Loucy (cell line): ENCODE measurements at regions not wholly inside any gene's neighbourhood (a gene's known extent, or its start where the extent isn't known, plus 50 kb on each side); places are given as distances from the start of the nearest gene placed in this dataset.

Experiments used
- H2AFZ ChIP-seq: fragments of 200-600 bp; sonication (generic); 2 replicates; pipeline ENCODE4 v1.6.0; 2016; ENCODE audit warnings: antibody characterized with exemption, mild to moderate bottlenecking, low read length, moderate library complexity
- H3F3A ChIP-seq: fragments of 200-600 bp; 2 replicates; pipeline ENCODE4 v1.6.0; 2016; ENCODE audit warnings: antibody characterized with exemption, low read depth, mild to moderate bottlenecking
- H3K27me3 ChIP-seq: fragments of 200-600 bp; sonication (generic); 2 replicates; pipeline ENCODE4 v1.6.1; 2014; ENCODE audit warnings: low read length, mild to moderate bottlenecking; ENCODE audit not compliant: insufficient read depth, poor library complexity, severe bottlenecking
- H3K36me3 ChIP-seq: fragments of 200-600 bp; sonication (generic); 2 replicates; pipeline ENCODE4 v1.6.1; 2016; ENCODE audit warnings: low read length; ENCODE audit not compliant: insufficient read depth
- H3K4me1 ChIP-seq: fragments of 200-600 bp; sonication (generic); 2 replicates; pipeline ENCODE4 v1.5.1; 2014; ENCODE audit warnings: low read length, mild to moderate bottlenecking; ENCODE audit not compliant: insufficient read depth, poor library complexity, severe bottlenecking
- H3K4me2 ChIP-seq: fragments of 200-600 bp; sonication (generic); 2 replicates; pipeline ENCODE4 v1.6.0; 2014; ENCODE audit warnings: antibody characterized with exemption, low read length, low read depth, mild to moderate bottlenecking; ENCODE audit not compliant: poor library complexity, severe bottlenecking
- H3K4me3 ChIP-seq: fragments of 200-600 bp; sonication (generic); 2 replicates; pipeline ENCODE4 v1.5.1; 2014; ENCODE audit warnings: low read length, mild to moderate bottlenecking, mixed read lengths; ENCODE audit not compliant: poor library complexity, severe bottlenecking
- H3K79me2 ChIP-seq: fragments of 200-600 bp; sonication (generic); 2 replicates; pipeline ENCODE4 v1.6.1; 2014; ENCODE audit warnings: low read length; ENCODE audit not compliant: insufficient read depth
- H3K9ac ChIP-seq: fragments of 200-600 bp; sonication (generic); 2 replicates; pipeline ENCODE4 v1.6.0; 2014; ENCODE audit warnings: mild to moderate bottlenecking, low read depth, low read length, moderate library complexity; ENCODE audit not compliant: poor library complexity, severe bottlenecking
- H3K9me2 ChIP-seq: fragments of 200-600 bp; sonication (generic); replicated peaks from 2 replicates; pipeline ENCODE4 v1.6.1; 2016; ENCODE audit warnings: low read depth, low read length, mixed read lengths
- H3K9me3 ChIP-seq: fragments of 200-600 bp; sonication (generic); 2 replicates; pipeline ENCODE4 v1.6.1; 2014; ENCODE audit warnings: mild to moderate bottlenecking, antibody characterized with exemption, low read length, low read depth; ENCODE audit not compliant: insufficient read depth
- H4K20me1 ChIP-seq: fragments of 200-600 bp; sonication (generic); 2 replicates; pipeline ENCODE4 v1.6.0; 2014; ENCODE audit warnings: antibody characterized with exemption, low read length, mild to moderate bottlenecking; ENCODE audit not compliant: insufficient read depth, poor library complexity, severe bottlenecking
- EZH2phosphoT487 ChIP-seq: fragments of 200-600 bp; IDR thresholded peaks from 2 replicates; pipeline ENCODE4 v1.6.1; 2018; ENCODE audit warnings: antibody characterized with exemption, mild to moderate bottlenecking, moderate library complexity, borderline replicate concordance
- TF ChIP-seq, protein P1 (sequence below): fragments of 200-600 bp; sonication (generic); conservative IDR thresholded peaks from 2 replicates; pipeline ENCODE4 v1.5.1; 2014; ENCODE audit warnings: mild to moderate bottlenecking, antibody characterized with exemption, low read length

DNA sequence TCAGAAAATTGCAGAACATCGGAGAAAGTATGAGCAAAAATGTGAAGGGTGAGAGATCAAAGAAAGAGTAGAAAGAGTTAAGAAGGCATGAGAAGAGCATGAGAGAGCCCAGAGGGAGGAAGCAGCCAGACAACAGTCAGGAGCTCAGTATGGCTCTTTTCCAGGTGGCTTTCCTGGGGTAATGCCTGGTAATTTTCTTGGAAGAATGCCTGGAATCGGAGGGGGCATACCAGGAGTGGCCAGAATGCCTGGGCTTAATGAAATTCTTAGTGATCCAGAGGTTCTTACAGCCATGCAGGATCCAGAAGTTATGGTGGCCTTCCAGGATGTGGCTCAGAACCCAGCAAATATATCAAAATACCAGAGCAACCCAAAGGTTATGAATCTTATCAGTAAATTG is 271.8 kb upstream of the TFPI start:
- Histone ChIP-seq H3K4me2 (no peak overlapping the region), H4K20me1 (no peaks in the 10 kb centered on the region), H3K36me3 (no peaks in the 10 kb centered on the region), H3K27me3 (no peaks in the 10 kb centered on the region), H3K4me1 (no peaks in the 10 kb centered on the region), H3K9me3 (no peaks in the 10 kb centered on the region), H3K4me3 (no peak overlapping the region), H3K9me2 (no peaks in the 10 kb centered on the region), H3K9ac (no peak overlapping the region), H3F3A (no peaks in the 10 kb centered on the region), H2AFZ (no peak overlapping the region), H3K79me2 (no peaks in the 10 kb centered on the region)
- TF ChIP-seq, protein P1, sequence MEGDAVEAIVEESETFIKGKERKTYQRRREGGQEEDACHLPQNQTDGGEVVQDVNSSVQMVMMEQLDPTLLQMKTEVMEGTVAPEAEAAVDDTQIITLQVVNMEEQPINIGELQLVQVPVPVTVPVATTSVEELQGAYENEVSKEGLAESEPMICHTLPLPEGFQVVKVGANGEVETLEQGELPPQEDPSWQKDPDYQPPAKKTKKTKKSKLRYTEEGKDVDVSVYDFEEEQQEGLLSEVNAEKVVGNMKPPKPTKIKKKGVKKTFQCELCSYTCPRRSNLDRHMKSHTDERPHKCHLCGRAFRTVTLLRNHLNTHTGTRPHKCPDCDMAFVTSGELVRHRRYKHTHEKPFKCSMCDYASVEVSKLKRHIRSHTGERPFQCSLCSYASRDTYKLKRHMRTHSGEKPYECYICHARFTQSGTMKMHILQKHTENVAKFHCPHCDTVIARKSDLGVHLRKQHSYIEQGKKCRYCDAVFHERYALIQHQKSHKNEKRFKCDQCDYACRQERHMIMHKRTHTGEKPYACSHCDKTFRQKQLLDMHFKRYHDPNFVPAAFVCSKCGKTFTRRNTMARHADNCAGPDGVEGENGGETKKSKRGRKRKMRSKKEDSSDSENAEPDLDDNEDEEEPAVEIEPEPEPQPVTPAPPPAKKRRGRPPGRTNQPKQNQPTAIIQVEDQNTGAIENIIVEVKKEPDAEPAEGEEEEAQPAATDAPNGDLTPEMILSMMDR: no peak
- no peak for TF ChIP-seq EZH2phosphoT487

DNA sequence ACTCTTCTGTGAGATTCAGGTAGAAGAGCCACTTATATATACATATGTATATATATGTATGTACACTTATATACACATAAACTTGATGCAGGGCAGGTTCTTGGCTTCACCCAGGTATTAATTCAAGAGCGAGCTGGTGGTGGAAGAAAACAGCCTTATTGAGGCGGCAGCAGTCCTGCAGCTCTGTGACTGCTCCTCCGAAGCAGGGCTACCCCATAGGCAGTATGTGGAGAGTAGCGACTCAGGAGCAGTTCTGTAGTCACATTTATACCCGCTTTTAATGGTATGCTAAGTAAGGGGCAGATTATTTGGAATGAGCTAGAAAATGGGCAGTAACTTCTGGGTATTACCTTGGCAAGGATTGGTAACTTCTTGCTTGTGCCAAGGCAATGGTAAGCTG is 280.6 kb upstream of the TFPI start:
- Histone ChIP-seq H3K9ac (no peak overlapping the region), H3K36me3 (no peaks in the 10 kb centered on the region), H2AFZ (no peak overlapping the region), H3K27me3 (no peaks in the 10 kb centered on the region), H4K20me1 (no peaks in the 10 kb centered on the region), H3K4me1 (no peaks in the 10 kb centered on the region), H3K9me2 (no peaks in the 10 kb centered on the region), H3F3A (no peaks in the 10 kb centered on the region), H3K4me3 (no peak overlapping the region), H3K9me3 (no peaks in the 10 kb centered on the region), H3K79me2 (no peaks in the 10 kb centered on the region), H3K4me2 (no peak overlapping the region)
- TF ChIP-seq, protein P1: no peak
- TF ChIP-seq EZH2phosphoT487: no peak

DNA sequence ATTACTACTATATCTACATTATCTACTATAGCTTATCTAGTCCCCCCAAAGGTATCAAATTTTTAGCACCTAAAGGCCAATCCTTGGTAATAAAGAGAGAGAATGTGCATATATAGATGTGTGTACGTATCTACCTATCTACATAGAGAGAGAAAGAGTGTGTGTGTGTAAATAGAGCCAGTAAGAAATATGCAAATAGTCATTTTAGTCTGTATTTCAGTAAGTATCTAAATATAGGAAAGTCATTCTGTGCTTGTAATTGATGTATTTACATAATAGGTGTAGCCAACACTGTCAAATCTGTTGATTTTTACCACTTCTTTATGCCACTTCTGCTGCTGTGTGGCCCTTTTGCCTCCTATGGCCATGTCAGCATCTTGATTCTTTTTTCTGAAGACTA is 284.5 kb upstream of the TFPI start:
- no peaks in the 10 kb centered on the region for H3K27me3 ChIP-seq
- TF ChIP-seq EZH2phosphoT487: no peak
- TF ChIP-seq, protein P1: no peak

More for the DNA sequence above, 284.5 kb upstream of the TFPI start:
- Histone ChIP-seq H3K4me3 (no peak overlapping the region), H3K9ac (no peak overlapping the region), H2AFZ (0 out of 2 replicates have a peak overlapping the region, but pooled peaks have one; percentile 19), H3K9me2 (no peaks in the 10 kb centered on the region), H3K4me1 (no peaks in the 10 kb centered on the region), H3K9me3 (no peaks in the 10 kb centered on the region), H3K79me2 (no peaks in the 10 kb centered on the region), H3K36me3 (no peaks in the 10 kb centered on the region), H3K4me2 (no peak overlapping the region), H4K20me1 (no peaks in the 10 kb centered on the region), H3F3A (no peaks in the 10 kb centered on the region)
